ENCODE measurements at regions not wholly inside any gene's neighbourhood (a gene's known extent, or its start where the extent isn't known, plus 50 kb on each side); places are given as distances from the start of the nearest gene placed in this dataset.

DNA sequence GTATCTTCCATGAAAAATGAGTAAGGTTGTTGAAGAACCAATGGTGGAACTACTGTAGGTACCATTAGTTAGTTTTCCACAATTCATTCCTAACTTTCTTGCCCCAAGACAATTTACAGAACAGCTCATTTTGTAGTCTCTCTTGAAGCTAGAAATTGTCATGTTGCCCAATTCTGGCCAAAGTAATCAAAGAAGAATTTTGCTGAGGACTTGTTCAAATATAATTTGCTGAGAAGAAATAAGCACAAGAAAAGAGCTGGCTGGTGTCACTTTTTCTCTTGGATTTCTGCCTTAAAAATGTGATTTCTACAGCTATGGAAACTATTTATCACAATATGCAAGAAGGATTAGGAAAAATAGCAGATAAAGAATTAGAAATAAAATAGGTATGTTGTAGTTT, 199.2 kb upstream of the SEMA3A start:
- TF ChIP-seq GATA1 (IDR thresholded peaks at IDR 0.05; ENCODE audit: low read depth, low read length) = no peak
- no peak for TF ChIP-seq POLR2A (IDR thresholded peaks at IDR 0.05; ENCODE audit: low read length)
- DNase-seq = no peak

- no peak for DNase-seq
Observed at GRCh38 chr7:84390845-84391244, 196.3 kb upstream of the SEMA3A start.

GRCh38 chr7:84389242-84389641, 194.7 kb upstream of the SEMA3A start:
- no peak for TF ChIP-seq GATA1 (IDR thresholded peaks at IDR 0.05; ENCODE audit: low read depth, low read length)
- TF ChIP-seq POLR2A (IDR thresholded peaks at IDR 0.05; ENCODE audit: low read length) = no peak
- DNase-seq = no peak

More at GRCh38 chr7:84390845-84391244, 196.3 kb upstream of the SEMA3A start:
- TF ChIP-seq POLR2A (IDR thresholded peaks at IDR 0.05; ENCODE audit: low read length) = no peak
- no peak for TF ChIP-seq GATA1 (IDR thresholded peaks at IDR 0.05; ENCODE audit: low read depth, low read length)

- TF ChIP-seq POLR2A (IDR thresholded peaks at IDR 0.05; ENCODE audit: low read length) (no peak), GATA1 (IDR thresholded peaks at IDR 0.05; ENCODE audit: low read depth, low read length) (no peak)
- no peak for DNase-seq
Observed at GRCh38 chr7:84387595-84387994, 193.0 kb upstream of the SEMA3A start.

DNA sequence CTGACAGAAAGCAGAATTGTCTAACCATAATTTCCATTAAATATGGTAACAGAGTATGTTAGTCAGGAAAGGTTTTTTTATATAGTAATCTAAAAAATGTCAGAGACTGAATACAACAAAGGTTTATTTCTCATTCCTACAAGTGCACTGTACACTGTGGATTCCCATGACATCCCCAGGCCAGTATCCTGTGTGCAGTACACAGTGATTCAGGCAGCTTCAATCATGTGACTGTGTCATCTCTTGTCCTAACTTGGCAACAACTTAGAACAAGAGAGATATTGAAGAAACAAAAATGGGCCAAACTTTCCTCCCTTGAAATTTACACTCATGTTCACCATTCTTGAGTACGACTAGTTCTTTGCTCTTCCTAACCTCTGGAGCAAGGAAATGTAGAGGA, 189.8 kb upstream of the SEMA3A start:
- no peak for DNase-seq
- TF ChIP-seq POLR2A (IDR thresholded peaks at IDR 0.05; ENCODE audit: low read length) (no peak), GATA1 (IDR thresholded peaks at IDR 0.05; ENCODE audit: low read depth, low read length) (no peak)

- TF ChIP-seq GATA1 (IDR thresholded peaks at IDR 0.05; ENCODE audit: low read depth, low read length) = no peak
- no peak for TF ChIP-seq POLR2A (IDR thresholded peaks at IDR 0.05; ENCODE audit: low read length)
- no peak for DNase-seq
Observed at GRCh38 chr7:84379446-84379845, 184.9 kb upstream of the SEMA3A start.

DNA sequence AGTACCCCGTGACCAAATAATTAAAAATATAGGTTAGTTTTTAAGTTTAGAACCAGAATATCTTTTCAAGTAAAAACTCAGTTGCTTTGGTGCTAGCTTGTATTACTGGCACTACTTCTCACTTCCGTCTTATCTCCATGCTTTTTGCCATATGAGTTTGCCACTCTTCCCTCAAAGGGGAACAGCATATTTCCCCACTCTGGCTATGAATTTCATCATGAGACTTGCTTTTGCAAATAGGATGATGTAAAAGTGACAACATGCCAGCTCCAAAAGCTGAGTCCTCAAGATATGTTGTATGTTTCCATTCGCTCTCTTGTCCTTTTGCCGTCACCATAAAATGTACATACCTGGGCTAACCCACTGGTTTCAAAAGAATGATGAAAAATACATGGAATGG, 178.1 kb upstream of the SEMA3A start:
- TF ChIP-seq GATA1 (IDR thresholded peaks at IDR 0.05; ENCODE audit: low read depth, low read length) = no peak
- no peak for TF ChIP-seq POLR2A (IDR thresholded peaks at IDR 0.05; ENCODE audit: low read length)
- DNase-seq = no peak

DNA sequence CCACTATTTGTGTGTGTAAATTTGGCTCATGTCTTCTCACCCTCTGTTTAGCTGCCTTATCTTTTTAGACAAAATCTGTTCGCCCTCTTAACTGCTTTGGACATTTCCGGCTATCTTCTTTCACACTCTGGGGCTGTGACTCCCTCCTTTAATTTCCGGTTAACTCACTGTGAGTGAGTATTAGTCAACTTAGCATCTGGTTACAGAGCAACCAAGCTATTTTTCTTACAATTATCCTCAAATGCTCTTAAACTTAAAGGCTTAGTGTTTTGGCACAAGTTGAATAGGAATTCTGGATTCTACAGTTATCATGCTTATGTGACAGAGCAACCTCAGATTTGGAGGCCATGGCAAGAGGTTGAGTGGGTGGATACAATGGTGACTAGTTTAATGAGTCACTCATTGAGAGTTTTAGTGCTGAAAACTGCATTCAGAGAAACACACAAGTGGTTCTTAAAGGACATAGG, 177.6 kb upstream of the SEMA3A start:
- no peak for DNase-seq
- no peak for TF ChIP-seq GATA1 (IDR thresholded peaks at IDR 0.05; ENCODE audit: low read depth, low read length)
- no peak for TF ChIP-seq POLR2A (IDR thresholded peaks at IDR 0.05; ENCODE audit: low read length)

DNA sequence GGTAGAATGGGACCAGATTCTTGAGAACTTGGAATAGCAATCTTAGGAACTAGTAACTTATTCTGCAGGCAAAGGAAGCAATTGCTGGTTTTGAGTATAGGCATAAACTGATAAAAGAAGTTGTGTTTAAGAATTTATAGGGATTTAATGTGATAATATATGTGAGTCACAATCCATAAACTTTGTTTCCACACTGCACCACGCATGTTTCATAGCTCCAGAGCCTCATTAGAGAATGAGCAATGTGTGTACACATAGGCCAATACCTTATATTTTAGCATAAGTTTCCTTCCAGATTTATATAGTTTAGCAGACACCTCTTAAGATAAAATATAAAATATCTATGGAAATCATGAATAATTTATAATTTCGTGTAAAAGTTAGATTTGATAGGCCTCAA, 175.5 kb upstream of the SEMA3A start:
- no peak for TF ChIP-seq POLR2A (IDR thresholded peaks at IDR 0.05; ENCODE audit: low read length)
- TF ChIP-seq GATA1 (IDR thresholded peaks at IDR 0.05; ENCODE audit: low read depth, low read length) = no peak
- no peak for DNase-seq

GRCh38 chr7:84368122-84368521, 173.5 kb upstream of the SEMA3A start:
- DNase-seq = no peak
- TF ChIP-seq GATA1 (IDR thresholded peaks at IDR 0.05; ENCODE audit: low read depth, low read length) = no peak
- TF ChIP-seq POLR2A (IDR thresholded peaks at IDR 0.05; ENCODE audit: low read length) = no peak

- no peak for DNase-seq
- TF ChIP-seq POLR2A (IDR thresholded peaks at IDR 0.05; ENCODE audit: low read length) (no peak), GATA1 (IDR thresholded peaks at IDR 0.05; ENCODE audit: low read depth, low read length) (no peak)
Observed at GRCh38 chr7:84364708-84365107, 170.1 kb upstream of the SEMA3A start.

DNA sequence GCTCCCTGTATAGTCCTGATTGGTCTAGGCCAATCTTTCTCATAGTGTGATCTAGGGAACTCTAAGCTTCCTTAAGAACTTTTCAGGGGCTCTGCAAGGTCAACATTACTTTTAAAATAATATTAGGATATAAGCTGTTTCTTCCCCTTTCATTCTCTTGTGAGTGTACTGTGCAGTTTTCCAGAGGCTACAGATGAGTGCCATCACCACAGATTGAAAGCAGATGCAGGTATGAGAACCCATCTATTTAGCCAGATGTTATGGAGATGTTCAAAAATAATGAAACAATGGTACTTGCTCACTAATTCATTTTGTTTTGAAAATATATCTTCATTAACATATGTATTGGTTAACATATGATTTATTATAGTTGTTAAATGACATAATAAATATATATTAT, 169.2 kb upstream of the SEMA3A start:
- no peak for DNase-seq
- TF ChIP-seq POLR2A (IDR thresholded peaks at IDR 0.05; ENCODE audit: low read length) = no peak
- TF ChIP-seq GATA1 (IDR thresholded peaks at IDR 0.05; ENCODE audit: low read depth, low read length) = no peak

GRCh38 chr7:84362828-84363227, 168.2 kb upstream of the SEMA3A start:
- TF ChIP-seq GATA1 (IDR thresholded peaks at IDR 0.05; ENCODE audit: low read depth, low read length) (no peak), POLR2A (IDR thresholded peaks at IDR 0.05; ENCODE audit: low read length) (no peak)
- DNase-seq = no peak

DNA sequence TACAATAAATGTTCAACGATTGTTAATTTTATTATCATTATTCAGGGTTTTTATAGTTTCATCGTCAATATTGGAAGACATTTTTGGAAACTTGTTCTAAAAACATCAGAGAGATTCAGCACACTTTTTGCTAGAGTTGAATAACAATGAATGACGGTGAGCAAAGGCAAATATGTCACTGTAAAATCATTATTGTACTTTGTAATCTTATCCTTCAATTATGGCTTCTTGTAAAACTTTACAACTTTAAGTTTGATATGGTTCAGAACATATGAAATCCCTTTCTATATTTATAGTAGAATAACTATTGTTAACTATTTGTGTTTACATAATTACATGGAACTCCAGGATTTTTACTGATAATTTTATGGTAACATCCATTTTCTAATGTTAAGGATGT, 167.8 kb upstream of the SEMA3A start:
- TF ChIP-seq POLR2A (IDR thresholded peaks at IDR 0.05; ENCODE audit: low read length) (no peak), GATA1 (IDR thresholded peaks at IDR 0.05; ENCODE audit: low read depth, low read length) (no peak)
- no peak for DNase-seq

GRCh38 chr7:84354866-84355265, 160.3 kb upstream of the SEMA3A start:
- no peak for TF ChIP-seq POLR2A (IDR thresholded peaks at IDR 0.05; ENCODE audit: low read length)
- TF ChIP-seq GATA1 (IDR thresholded peaks at IDR 0.05; ENCODE audit: low read depth, low read length) = no peak
- no peak for DNase-seq

- TF ChIP-seq GATA1 (IDR thresholded peaks at IDR 0.05; ENCODE audit: low read depth, low read length) (no peak), POLR2A (IDR thresholded peaks at IDR 0.05; ENCODE audit: low read length) (no peak)
- no peak for DNase-seq
Observed at GRCh38 chr7:84354030-84354429, 159.4 kb upstream of the SEMA3A start.
